HCT116 (cell line): ENCODE measurements at regions not wholly inside any gene's neighbourhood (a gene's known extent, or its start where the extent isn't known, plus 50 kb on each side); places are given as distances from the start of the nearest gene placed in this dataset.
A peak's percentile ranks its signal among the peaks of the same experiment; 100 is the strongest.

Experiments used
- EGR1 ChIP-seq: IDR thresholded peaks from 2 replicates; pipeline ENCODE4 v1.6.1; 2012; ENCODE audit warnings: low read depth
- EZH2 ChIP-seq: fragments of 200-600 bp; sonication (generic); IDR thresholded peaks from 2 replicates; pipeline ENCODE4 v1.6.1; 2017; ENCODE audit warnings: antibody characterized with exemption, mixed run types
- JUND ChIP-seq: IDR thresholded peaks from 2 replicates; pipeline ENCODE4 v1.6.1; 2012
- POLR2AphosphoS5 ChIP-seq: IDR thresholded peaks from 2 replicates; pipeline ENCODE4 v1.6.1; 2011; ENCODE audit warnings: mild to moderate bottlenecking, low read depth, low read length, moderate library complexity
- SP1 ChIP-seq: IDR thresholded peaks from 2 replicates; pipeline ENCODE4 v1.6.1; 2012; ENCODE audit warnings: low read depth
- ZFX ChIP-seq: fragments of 450-650 bp; IDR thresholded peaks from 2 replicates; pipeline ENCODE4 v1.6.1; 2017
- ZNF274 ChIP-seq: fragments of 200-500 bp; sonication (Bioruptor generic); IDR thresholded peaks from 2 replicates; pipeline ENCODE4 v1.6.1; 2014; ENCODE audit warnings: mild to moderate bottlenecking, low read depth, low read length, inconsistent platforms
- TF ChIP-seq, protein P1 (sequence below), 3 experiments: fragments of 200-600 bp in 1 of 3; sonication (generic) in 1 of 3; IDR thresholded peaks in 2 of 3; conservative IDR thresholded peaks in 1 of 3; 2 replicates each; pipeline ENCODE4 v1.5.1; 2012 to 2017; ENCODE audit warnings: low read depth in 2 of 3, low read length in 2 of 3, antibody characterized with exemption in 1 of 3, borderline replicate concordance in 1 of 3, control low read depth in 1 of 3, mild to moderate bottlenecking in 1 of 3, mixed read lengths in 1 of 3, mixed run types in 1 of 3, moderate library complexity in 1 of 3; ENCODE audit not compliant: insufficient read depth in 1 of 3

DNA sequence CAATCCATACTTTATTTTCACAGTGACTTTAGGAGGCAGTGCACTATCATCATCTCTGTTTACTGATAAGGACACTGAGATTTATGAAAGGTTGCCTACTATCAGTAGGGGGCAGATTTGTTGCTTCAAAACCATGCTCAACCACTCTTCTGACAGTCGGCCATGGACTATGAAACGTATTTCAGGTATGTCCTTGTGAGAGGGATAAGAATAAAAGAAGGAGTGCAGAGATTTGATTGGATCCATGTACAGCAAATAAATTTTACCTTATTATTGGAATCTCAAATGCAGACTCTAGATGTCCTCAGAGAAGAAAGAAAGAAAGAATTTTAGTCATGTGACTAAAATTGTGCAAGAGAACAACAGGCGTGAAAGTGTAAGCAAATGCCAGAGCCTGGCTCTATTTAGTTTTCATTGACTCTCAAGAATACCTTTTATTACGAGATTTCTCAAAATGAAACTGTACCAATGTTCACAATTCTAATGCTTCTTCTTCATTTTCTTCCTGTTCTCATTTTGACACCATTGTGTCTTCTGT is 296.6 kb upstream of the RASA1 start:
- TF ChIP-seq ZFX (no peak), ZNF274 (no peak), POLR2AphosphoS5 (no peak), SP1 (no peak), JUND (no peak), EGR1 (no peak), EZH2 (no peak)
- TF ChIP-seq, protein P1, sequence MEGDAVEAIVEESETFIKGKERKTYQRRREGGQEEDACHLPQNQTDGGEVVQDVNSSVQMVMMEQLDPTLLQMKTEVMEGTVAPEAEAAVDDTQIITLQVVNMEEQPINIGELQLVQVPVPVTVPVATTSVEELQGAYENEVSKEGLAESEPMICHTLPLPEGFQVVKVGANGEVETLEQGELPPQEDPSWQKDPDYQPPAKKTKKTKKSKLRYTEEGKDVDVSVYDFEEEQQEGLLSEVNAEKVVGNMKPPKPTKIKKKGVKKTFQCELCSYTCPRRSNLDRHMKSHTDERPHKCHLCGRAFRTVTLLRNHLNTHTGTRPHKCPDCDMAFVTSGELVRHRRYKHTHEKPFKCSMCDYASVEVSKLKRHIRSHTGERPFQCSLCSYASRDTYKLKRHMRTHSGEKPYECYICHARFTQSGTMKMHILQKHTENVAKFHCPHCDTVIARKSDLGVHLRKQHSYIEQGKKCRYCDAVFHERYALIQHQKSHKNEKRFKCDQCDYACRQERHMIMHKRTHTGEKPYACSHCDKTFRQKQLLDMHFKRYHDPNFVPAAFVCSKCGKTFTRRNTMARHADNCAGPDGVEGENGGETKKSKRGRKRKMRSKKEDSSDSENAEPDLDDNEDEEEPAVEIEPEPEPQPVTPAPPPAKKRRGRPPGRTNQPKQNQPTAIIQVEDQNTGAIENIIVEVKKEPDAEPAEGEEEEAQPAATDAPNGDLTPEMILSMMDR (IDR thresholded peaks at IDR 0.05 in 2 of 3, conservative IDR thresholded peaks at IDR 0.05 in 1 of 3; ENCODE audit: borderline replicate concordance in 1 of 3, insufficient read depth in 1 of 3, low read depth in 2 of 3, low read length in 2 of 3) = peak; percentile 28 to 53 (median 41); a peak in 4 of 6 replicates
